GM13976 (cell line): ENCODE measurements at regions not wholly inside any gene's neighbourhood (a gene's known extent, or its start where the extent isn't known, plus 50 kb on each side); places are given as distances from the start of the nearest gene placed in this dataset.

Experiments
- DNase-seq: peaks from one replicate; pipeline ENCODE4 v3.0.0; 2012; ENCODE audit warnings: low spot score
- CTCF ChIP-seq: IDR thresholded peaks from 2 replicates; pipeline ENCODE4 v1.5.1; 2012; ENCODE audit warnings: borderline replicate concordance, mild to moderate bottlenecking; ENCODE audit not compliant: insufficient read depth; ENCODE audit errors: extremely low read depth, missing control alignments, control extremely low read depth
- in situ Hi-C: fragments of 300-500 bp; cut with MboI; formaldehyde crosslinking; loops from one replicate; pipeline ENCODE4 v1.12.0; 2022; ENCODE audit warnings: low sequenced_read_pairs, mixed read lengths, inconsistent platforms; ENCODE audit not compliant: unreplicated experiment

GRCh38 chr22:22086501-22087158 lies 104.0 kb upstream of the TOP3B start:
- no peak for DNase-seq
- in situ Hi-C loops, result no loop called here
- no peak for TF ChIP-seq CTCF

- DNase-seq, result no peak
- no peak for TF ChIP-seq CTCF
- in situ Hi-C loops, result no loop called here
These were observed 103.3 kb upstream of the TOP3B start for GRCh38 chr22:22085702-22086500.

- TF ChIP-seq CTCF, result no peak
- no peak for DNase-seq
- in situ Hi-C loops, result no loop called here
These were observed 101.6 kb upstream of the TOP3B start for GRCh38 chr22:22084089-22084711.

GRCh38 chr22:22082960-22083359 lies 100.4 kb upstream of the TOP3B start:
- no peak for TF ChIP-seq CTCF
- in situ Hi-C loops, result no loop called here
- DNase-seq, result no peak

GRCh38 chr22:22082229-22082835 lies 99.7 kb upstream of the TOP3B start:
- in situ Hi-C loops, result no loop called here
- no peak for TF ChIP-seq CTCF
- no peak for DNase-seq

- in situ Hi-C loops, result no loop called here
- no peak for DNase-seq
- TF ChIP-seq CTCF, result no peak
These were observed 97.7 kb upstream of the TOP3B start for GRCh38 chr22:22080270-22080669.
